Pancreas (tissue), 10 donors: ENCODE measurements at regions not wholly inside any gene's neighbourhood (a gene's known extent, or its start where the extent isn't known, plus 50 kb on each side); places are given as distances from the start of the nearest gene placed in this dataset.

Experiments
- ATAC-seq, 4 donors: fragments of 200-7000 bp; cut with Tn5 transposase; one replicate each; pipeline versions ENCODE4 v1.8.0 to v1.9.1; 2020; ENCODE audit warnings: mild to moderate bottlenecking in 4 of 4, moderate library complexity in 4 of 4
- DNase-seq, 6 donors: peaks; one replicate each; pipeline ENCODE4 v3.0.0-alpha.2; 2020
- FAIRE-seq: peaks from 2 replicates; lab custom pipeline; 2012; peaks lifted over from hg19 to GRCh38; lab: Jason Lieb, UNC
- H3K27ac ChIP-seq, 4 donors: fragments of 200-600 bp; sonication (generic); 1 replicate in 3 of 4; 2 replicates in 1 of 4; pipeline versions ENCODE4 v1.5.0 to v1.8.0; 2020
- H3K27me3 ChIP-seq, 4 donors: fragments of 200-600 bp; one replicate each; pipeline ENCODE4 v1.8.0; 2021
- H3K36me3 ChIP-seq, 3 donors: fragments of 200-600 bp; sonication (generic) in 1 of 3; one replicate each; pipeline versions ENCODE4 v1.5.0 to v1.8.0; 2020 to 2021
- H3K4me1 ChIP-seq, 3 donors: fragments of 200-600 bp; one replicate each; pipeline ENCODE4 v1.8.0; 2021
- H3K4me3 ChIP-seq, 4 donors: fragments of 200-600 bp; sonication (generic) in 2 of 4; one replicate each; pipeline versions ENCODE4 v1.5.0 to v1.8.0; 2020 to 2021
- H3K9me3 ChIP-seq, 4 donors: fragments of 200-600 bp; one replicate each; pipeline ENCODE4 v1.8.0; 2021
- WGBS, 2 donors: extraction: QIAGEN DNeasy Blood & Tissue Kit; methylation state at CpG; one replicate each; pipeline ENCODE4 v1.1.7; 2013; 5-methylcytosine and 5-hydroxymethylcytosine counted together
- intact Hi-C, 3 donors: fragments of 100-400 bp; cut with DNase I; formaldehyde crosslinking; loops; one replicate each; pipeline versions ENCODE4 v1.11.1 to v1.14.2; 2022
- TF ChIP-seq, protein P1 (sequence below), 4 donors: fragments of 200-600 bp; sonication (generic) in 3 of 4; IDR thresholded peaks; one replicate each; pipeline versions ENCODE4 v1.5.0 to v1.8.0; 2021; ENCODE audit warnings: antibody characterized with exemption in 4 of 4
- donor health status: healthy with polysubstance abuse.
- donor health status: DM: no; HTN: no; CAD: no; lungs with moderate emphysema.
- donor health status: DM: no; HTN: no; CAD: no.
- donor health status: control.
- donor health status: control.
- donor health status: Bipolar disorder and iron deficiency.
- donor health status: DM: yes; HTN: yes; CAD: no.
- donor health status: DM: no; HTN: no; CAD: no.
- donor health status: DM: no; HTN: no; CAD: no.
- donor health status: DM: yes; HTN: yes; CAD: no.

DNA sequence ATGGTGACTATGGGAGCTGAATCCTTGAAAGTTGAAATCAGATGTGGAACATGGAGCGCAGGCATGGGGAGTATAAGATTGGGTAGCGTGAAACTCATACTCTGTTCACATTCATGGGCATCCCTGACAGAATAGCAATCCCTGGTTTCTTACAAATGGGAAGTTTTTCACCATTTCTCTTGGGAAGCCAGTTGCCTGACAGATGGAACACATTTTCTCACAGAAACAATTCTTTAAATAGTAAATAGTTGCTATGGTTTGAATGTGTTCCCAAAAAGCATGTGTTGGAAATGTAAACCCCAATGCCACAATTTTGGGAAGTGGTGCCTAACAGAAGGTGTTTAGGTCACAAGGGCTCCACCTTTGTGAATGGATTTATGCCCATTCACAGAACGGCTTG is 262.8 kb upstream of the HS3ST5 start:
- no peak for FAIRE-seq
- TF ChIP-seq, protein P1, sequence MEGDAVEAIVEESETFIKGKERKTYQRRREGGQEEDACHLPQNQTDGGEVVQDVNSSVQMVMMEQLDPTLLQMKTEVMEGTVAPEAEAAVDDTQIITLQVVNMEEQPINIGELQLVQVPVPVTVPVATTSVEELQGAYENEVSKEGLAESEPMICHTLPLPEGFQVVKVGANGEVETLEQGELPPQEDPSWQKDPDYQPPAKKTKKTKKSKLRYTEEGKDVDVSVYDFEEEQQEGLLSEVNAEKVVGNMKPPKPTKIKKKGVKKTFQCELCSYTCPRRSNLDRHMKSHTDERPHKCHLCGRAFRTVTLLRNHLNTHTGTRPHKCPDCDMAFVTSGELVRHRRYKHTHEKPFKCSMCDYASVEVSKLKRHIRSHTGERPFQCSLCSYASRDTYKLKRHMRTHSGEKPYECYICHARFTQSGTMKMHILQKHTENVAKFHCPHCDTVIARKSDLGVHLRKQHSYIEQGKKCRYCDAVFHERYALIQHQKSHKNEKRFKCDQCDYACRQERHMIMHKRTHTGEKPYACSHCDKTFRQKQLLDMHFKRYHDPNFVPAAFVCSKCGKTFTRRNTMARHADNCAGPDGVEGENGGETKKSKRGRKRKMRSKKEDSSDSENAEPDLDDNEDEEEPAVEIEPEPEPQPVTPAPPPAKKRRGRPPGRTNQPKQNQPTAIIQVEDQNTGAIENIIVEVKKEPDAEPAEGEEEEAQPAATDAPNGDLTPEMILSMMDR (IDR thresholded peaks at IDR 0.05) = no peak
- H3K36me3 ChIP-seq = no peaks in the 10 kb centered on the region
- intact Hi-C loops = no loop called here
- H3K27ac ChIP-seq = no peak overlapping the region
- 80 to 90% methylated on average over 3 of the region's 3 CpGs for WGBS, 2 donors
- DNase-seq = no peak
- no peaks in the 10 kb centered on the region for H3K4me1 ChIP-seq
- no peaks in the 10 kb centered on the region for H3K27me3 ChIP-seq
- H3K9me3 ChIP-seq = no peaks in the 10 kb centered on the region
- no peak for ATAC-seq
- no peak overlapping the region for H3K4me3 ChIP-seq

DNA sequence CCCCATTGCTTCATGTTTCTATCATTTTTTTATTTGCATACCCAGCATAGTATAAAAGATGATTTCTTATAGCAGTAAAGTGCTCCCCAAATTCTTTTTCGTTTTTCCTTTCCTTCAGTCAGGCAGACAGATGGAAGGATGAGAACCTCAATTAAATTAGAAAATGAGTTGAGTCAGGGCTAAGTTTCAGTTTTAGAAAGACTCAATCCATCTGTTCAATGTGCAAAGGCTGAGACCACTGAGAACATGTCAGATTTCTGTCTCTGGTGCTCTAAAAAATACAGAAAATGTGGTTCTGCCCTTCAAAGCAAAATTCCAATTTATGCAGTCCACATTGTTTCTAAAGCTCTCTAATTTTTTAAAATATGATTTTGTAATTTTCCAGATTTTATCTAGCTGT is 257.6 kb upstream of the HS3ST5 start:
- Histone ChIP-seq H3K27me3 (no peaks in the 10 kb centered on the region), H3K9me3 (no peaks in the 10 kb centered on the region), H3K4me3 (no peak overlapping the region), H3K36me3 (no peaks in the 10 kb centered on the region), H3K4me1 (no peaks in the 10 kb centered on the region), H3K27ac (no peak overlapping the region)
- FAIRE-seq = no peak
- 34 to 41% methylated on average over 1 of the region's 1 CpG for WGBS, 2 donors
- no peak for ATAC-seq
- TF ChIP-seq, protein P1 (IDR thresholded peaks at IDR 0.05) = no peak
- intact Hi-C loops = no loop called here
- no peak for DNase-seq

DNA sequence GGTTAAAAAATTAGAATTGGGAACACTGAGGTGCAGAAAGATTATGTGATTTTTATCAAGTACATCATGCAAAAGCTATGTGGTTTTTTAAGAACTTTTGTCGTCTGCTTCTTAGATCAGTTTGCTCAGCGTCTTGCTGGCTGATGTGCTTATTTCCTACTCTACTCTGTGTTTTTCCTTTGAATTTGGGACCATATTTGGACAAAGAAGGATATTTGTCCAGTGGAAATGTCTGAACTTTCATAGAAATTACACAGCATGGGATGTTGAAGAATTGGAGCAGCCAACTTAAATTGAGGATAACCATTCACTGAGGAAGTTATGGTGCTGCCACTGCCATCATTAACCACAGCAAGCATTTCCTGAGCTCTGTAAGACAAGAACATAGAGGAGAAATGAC is 252.8 kb upstream of the HS3ST5 start:
- Histone ChIP-seq H3K27ac (no peak overlapping the region), H3K36me3 (no peaks in the 10 kb centered on the region), H3K9me3 (no peaks in the 10 kb centered on the region), H3K4me1 (no peaks in the 10 kb centered on the region), H3K4me3 (no peak overlapping the region), H3K27me3 (no peaks in the 10 kb centered on the region)
- DNase-seq (no peak), ATAC-seq (no peak), FAIRE-seq (no peak)
- WGBS, 2 donors = 71 to 77% methylated on average over 2 of the region's 2 CpGs
- intact Hi-C loops = no loop called here
- TF ChIP-seq, protein P1 (IDR thresholded peaks at IDR 0.05) = no peak

DNA sequence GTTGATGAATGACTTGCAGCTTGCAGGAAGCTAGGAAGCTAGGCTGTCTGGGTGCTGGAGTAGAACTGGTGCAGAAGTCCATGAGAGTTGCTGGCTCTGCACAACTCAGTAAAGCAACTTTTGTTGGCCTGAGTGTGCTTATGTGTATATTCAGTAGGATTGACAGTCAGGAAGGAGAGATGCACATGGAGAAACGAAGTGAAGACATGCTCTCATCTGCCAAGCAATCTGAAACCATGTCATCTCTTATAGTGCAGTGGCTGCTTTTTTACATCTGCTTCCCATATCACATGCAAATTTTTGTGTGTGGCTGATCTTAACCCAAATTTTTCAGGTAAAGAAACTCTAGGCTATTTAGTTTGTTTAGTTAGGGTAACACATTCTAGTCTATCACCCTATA is 252.4 kb upstream of the HS3ST5 start:
- Histone ChIP-seq H3K4me1 (no peaks in the 10 kb centered on the region), H3K4me3 (no peak overlapping the region), H3K27me3 (no peaks in the 10 kb centered on the region), H3K9me3 (no peaks in the 10 kb centered on the region), H3K36me3 (no peaks in the 10 kb centered on the region), H3K27ac (no peak overlapping the region)
- DNase-seq (no peak), ATAC-seq (no peak), FAIRE-seq (no peak)
- WGBS, 2 donors = 25 to 35% methylated on average over 1 of the region's 1 CpG
- intact Hi-C loops = no loop called here
- TF ChIP-seq, protein P1 (IDR thresholded peaks at IDR 0.05) = no peak

DNA sequence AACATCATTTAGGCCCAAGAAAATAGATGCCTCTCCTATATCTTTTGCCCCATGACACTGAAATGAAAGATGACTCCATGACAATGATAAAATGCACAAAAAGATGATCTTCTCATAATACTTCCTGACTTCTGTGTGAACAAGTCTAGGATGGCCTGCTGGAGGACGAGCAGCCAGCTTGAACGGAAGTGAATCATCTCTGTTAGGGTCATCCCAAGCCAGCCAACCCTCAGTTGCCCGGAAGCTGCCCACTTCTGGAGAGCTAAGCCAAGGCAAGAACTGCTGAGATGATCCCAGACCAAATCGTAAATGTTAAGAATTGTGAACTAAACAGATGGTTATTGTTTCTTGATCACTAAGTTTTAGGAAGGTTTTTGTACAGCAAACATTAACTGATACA is 249.7 kb upstream of the HS3ST5 start:
- TF ChIP-seq, protein P1 (IDR thresholded peaks at IDR 0.05) = no peak
- WGBS, 2 donors = 57 to 62% methylated on average over 4 of the region's 4 CpGs
- Histone ChIP-seq H3K9me3 (no peaks in the 10 kb centered on the region), H3K4me3 (no peak overlapping the region), H3K27ac (no peak overlapping the region), H3K4me1 (no peaks in the 10 kb centered on the region), H3K36me3 (no peaks in the 10 kb centered on the region), H3K27me3 (no peaks in the 10 kb centered on the region)
- ATAC-seq (no peak), FAIRE-seq (no peak), DNase-seq (no peak)
- intact Hi-C loops = no loop called here
